ENCODE measurements at regions not wholly inside any gene's neighbourhood (a gene's known extent, or its start where the extent isn't known, plus 50 kb on each side); places are given as distances from the start of the nearest gene placed in this dataset.

DNA sequence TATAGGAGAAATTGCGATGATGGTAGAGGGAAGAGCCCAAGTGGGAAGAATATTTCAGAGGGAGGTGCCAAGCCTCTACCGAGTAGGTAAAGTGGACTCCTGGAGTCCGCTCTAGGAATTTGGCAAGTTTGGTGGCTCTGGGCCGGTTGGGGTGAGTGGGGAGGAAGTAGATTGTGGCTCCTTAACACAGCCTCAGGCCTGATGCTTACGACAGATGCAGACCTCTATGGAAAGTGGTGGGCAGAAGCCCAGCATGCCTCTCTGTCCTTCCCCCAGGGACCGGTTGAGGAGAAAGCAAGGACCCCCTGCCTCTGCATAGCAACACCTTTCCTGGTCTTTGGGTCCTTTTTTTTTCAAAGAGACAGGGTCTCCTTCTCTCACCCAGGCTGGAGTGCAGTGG lies 55.9 kb upstream of the SIAH1 start:
- no peak for DNase-seq (ENCODE audit: extremely low read depth, low read depth)

DNA sequence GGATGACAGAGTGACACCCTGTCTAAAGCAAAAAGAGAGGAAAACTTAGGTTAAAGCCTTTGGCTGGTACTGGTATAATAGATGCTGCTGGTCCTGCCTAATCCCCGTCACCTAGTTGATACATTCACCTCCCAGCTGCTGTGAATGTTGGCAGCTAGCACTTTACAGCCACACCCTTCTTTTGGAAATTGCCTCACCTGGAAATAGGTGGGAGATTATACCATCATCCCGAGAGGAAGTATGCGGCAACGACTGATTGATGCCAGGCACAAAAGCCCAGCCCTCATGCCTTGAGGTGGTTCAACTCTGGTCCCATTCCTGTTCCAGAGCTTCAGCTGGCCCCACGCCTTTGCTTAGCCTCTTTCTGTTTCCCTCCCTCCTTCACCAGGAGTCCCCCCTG lies 53.2 kb upstream of the SIAH1 start:
- DNase-seq (ENCODE audit: extremely low read depth, low read depth), result no peak

GRCh38 chr16:48435906-48436305 lies 50.7 kb upstream of the SIAH1 start:
- DNase-seq (ENCODE audit: extremely low read depth, low read depth), result no peak

GRCh38 chr16:48435318-48435680 lies 50.1 kb upstream of the SIAH1 start:
- DNase-seq (ENCODE audit: extremely low read depth, low read depth), result no peak

Small RNAs in the stretch of these regions (small RNA-seq; reads per million reads assigned to genes)
- gene AC026470.1, result 0 reads per million in 2 experiments
